Esophagus (tissue), 2 donors: ENCODE measurements at regions not wholly inside any gene's neighbourhood (a gene's known extent, or its start where the extent isn't known, plus 50 kb on each side); places are given as distances from the start of the nearest gene placed in this dataset.

Experiments used
- H3K27ac ChIP-seq, 2 donors: one replicate each; pipeline ENCODE4 v1.5.1; 2013; ENCODE audit warnings: low read depth in 2 of 2, mild to moderate bottlenecking in 2 of 2, inconsistent platforms in 1 of 2, low read length in 1 of 2, moderate library complexity in 1 of 2
- H3K27me3 ChIP-seq, 2 donors: one replicate each; pipeline ENCODE4 v1.6.1; 2013; ENCODE audit warnings: low read length in 2 of 2, control low read depth in 1 of 2, mild to moderate bottlenecking in 1 of 2; ENCODE audit not compliant: insufficient read depth in 2 of 2, control insufficient read depth in 1 of 2
- H3K36me3 ChIP-seq, 2 donors: one replicate each; pipeline ENCODE4 v1.6.1; 2013; ENCODE audit warnings: low read length in 1 of 2; ENCODE audit not compliant: control insufficient read depth in 2 of 2, insufficient read depth in 2 of 2
- H3K4me1 ChIP-seq, 2 donors: one replicate each; pipeline ENCODE4 v1.6.1; 2013; ENCODE audit warnings: low read length in 1 of 2; ENCODE audit not compliant: control insufficient read depth in 2 of 2, insufficient read depth in 2 of 2
- H3K4me3 ChIP-seq, 2 donors: one replicate each; pipeline ENCODE4 v1.5.1; 2013; ENCODE audit warnings: low read length in 2 of 2, mild to moderate bottlenecking in 2 of 2, low read depth in 1 of 2, moderate library complexity in 1 of 2
- H3K9me3 ChIP-seq, 2 donors: one replicate each; pipeline ENCODE4 v1.6.1; 2013; ENCODE audit warnings: mild to moderate bottlenecking in 2 of 2, low read depth in 1 of 2, low read length in 1 of 2, moderate library complexity in 1 of 2; ENCODE audit not compliant: control insufficient read depth in 2 of 2, insufficient read depth in 1 of 2
- WGBS, 2 donors: extraction: QIAGEN DNeasy Blood & Tissue Kit; methylation state at CpG; one replicate each; pipeline ENCODE4 v1.1.7; 2013; 5-methylcytosine and 5-hydroxymethylcytosine counted together
- donor health status: healthy with polysubstance abuse.
- donor health status: Bipolar disorder and iron deficiency.

- WGBS, 2 donors: 86 to 93% methylated on average over 2 of the region's 2 CpGs
Observed at GRCh38 chr6:11486959-11487358, 50.6 kb upstream of the TMEM170B start.

GRCh38 chr6:11486486-11486885, 51.1 kb upstream of the TMEM170B start:
- Histone ChIP-seq H3K36me3 (no peaks in the 10 kb centered on the region), H3K9me3 (no peaks in the 10 kb centered on the region), H3K4me3 (no peak overlapping the region), H3K27ac (no peak overlapping the region), H3K27me3 (no peaks in the 10 kb centered on the region), H3K4me1 (no peaks in the 10 kb centered on the region)
- WGBS, 2 donors: 91 to 95% methylated on average over 7 of the region's 7 CpGs

More at GRCh38 chr6:11486959-11487358, 50.6 kb upstream of the TMEM170B start:
- Histone ChIP-seq H3K9me3 (no peaks in the 10 kb centered on the region), H3K4me3 (no peak overlapping the region), H3K27ac (no peak overlapping the region), H3K4me1 (no peaks in the 10 kb centered on the region), H3K36me3 (no peaks in the 10 kb centered on the region), H3K27me3 (no peaks in the 10 kb centered on the region)

GRCh38 chr6:11486051-11486450, 51.5 kb upstream of the TMEM170B start:
- Histone ChIP-seq H3K9me3 (no peaks in the 10 kb centered on the region), H3K36me3 (no peaks in the 10 kb centered on the region), H3K4me1 (no peaks in the 10 kb centered on the region), H3K4me3 (no peak overlapping the region), H3K27ac (no peak overlapping the region), H3K27me3 (no peaks in the 10 kb centered on the region)
- WGBS, 2 donors: 78 to 90% methylated on average over 2 of the region's 2 CpGs

- WGBS, 2 donors: 79 to 81% methylated on average over 4 of the region's 4 CpGs
- Histone ChIP-seq H3K27me3 (no peaks in the 10 kb centered on the region), H3K4me3 (no peak overlapping the region), H3K36me3 (no peaks in the 10 kb centered on the region), H3K27ac (no peak overlapping the region), H3K9me3 (no peaks in the 10 kb centered on the region), H3K4me1 (no peaks in the 10 kb centered on the region)
Observed at GRCh38 chr6:11485271-11485670, 52.3 kb upstream of the TMEM170B start.

GRCh38 chr6:11484441-11484840, 53.1 kb upstream of the TMEM170B start:
- H3K4me1 ChIP-seq: no peaks in the 10 kb centered on the region
- 70 to 76% methylated on average over 2 of the region's 2 CpGs for WGBS, 2 donors
- no peaks in the 10 kb centered on the region for H3K36me3 ChIP-seq
- no peak overlapping the region for H3K4me3 ChIP-seq
- no peak overlapping the region for H3K27ac ChIP-seq
- no peaks in the 10 kb centered on the region for H3K9me3 ChIP-seq
- H3K27me3 ChIP-seq: no peaks in the 10 kb centered on the region

- Histone ChIP-seq H3K36me3 (no peaks in the 10 kb centered on the region), H3K4me3 (no peak overlapping the region), H3K9me3 (no peaks in the 10 kb centered on the region), H3K27me3 (no peaks in the 10 kb centered on the region), H3K4me1 (no peaks in the 10 kb centered on the region), H3K27ac (no peak overlapping the region)
- 65 to 68% methylated on average over 3 of the region's 3 CpGs for WGBS, 2 donors
Observed at GRCh38 chr6:11482616-11483015, 54.9 kb upstream of the TMEM170B start.

- 60 to 69% methylated on average over 4 of the region's 4 CpGs for WGBS, 2 donors
- no peaks in the 10 kb centered on the region for H3K36me3 ChIP-seq
- H3K27ac ChIP-seq: no peak overlapping the region
- no peaks in the 10 kb centered on the region for H3K4me1 ChIP-seq
- no peaks in the 10 kb centered on the region for H3K27me3 ChIP-seq
- H3K4me3 ChIP-seq: no peak overlapping the region
- H3K9me3 ChIP-seq: no peaks in the 10 kb centered on the region
Observed at GRCh38 chr6:11480541-11480940, 57.0 kb upstream of the TMEM170B start.

- no peak overlapping the region for H3K4me3 ChIP-seq
- H3K27ac ChIP-seq: no peak overlapping the region
- no peaks in the 10 kb centered on the region for H3K27me3 ChIP-seq
- no peaks in the 10 kb centered on the region for H3K4me1 ChIP-seq
- H3K9me3 ChIP-seq: no peaks in the 10 kb centered on the region
- 52 to 64% methylated on average over 1 of the region's 1 CpG for WGBS, 2 donors
- H3K36me3 ChIP-seq: no peaks in the 10 kb centered on the region
Observed at GRCh38 chr6:11479296-11479695, 58.3 kb upstream of the TMEM170B start.

GRCh38 chr6:11478586-11478985, 59.0 kb upstream of the TMEM170B start:
- H3K4me3 ChIP-seq: no peak overlapping the region
- no peak overlapping the region for H3K27ac ChIP-seq
- no peaks in the 10 kb centered on the region for H3K9me3 ChIP-seq
- H3K4me1 ChIP-seq: no peaks in the 10 kb centered on the region
- 81 to 87% methylated on average over 7 of the region's 7 CpGs for WGBS, 2 donors
- no peaks in the 10 kb centered on the region for H3K27me3 ChIP-seq
- H3K36me3 ChIP-seq: no peaks in the 10 kb centered on the region

GRCh38 chr6:11475016-11475415, 62.5 kb upstream of the TMEM170B start:
- Histone ChIP-seq H3K4me3 (no peak overlapping the region), H3K27ac (no peak overlapping the region), H3K27me3 (no peaks in the 10 kb centered on the region), H3K36me3 (no peaks in the 10 kb centered on the region), H3K4me1 (no peaks in the 10 kb centered on the region), H3K9me3 (no peaks in the 10 kb centered on the region)
